ENCODE measurements at regions not wholly inside any gene's neighbourhood (a gene's known extent, or its start where the extent isn't known, plus 50 kb on each side); places are given as distances from the start of the nearest gene placed in this dataset.

DNA sequence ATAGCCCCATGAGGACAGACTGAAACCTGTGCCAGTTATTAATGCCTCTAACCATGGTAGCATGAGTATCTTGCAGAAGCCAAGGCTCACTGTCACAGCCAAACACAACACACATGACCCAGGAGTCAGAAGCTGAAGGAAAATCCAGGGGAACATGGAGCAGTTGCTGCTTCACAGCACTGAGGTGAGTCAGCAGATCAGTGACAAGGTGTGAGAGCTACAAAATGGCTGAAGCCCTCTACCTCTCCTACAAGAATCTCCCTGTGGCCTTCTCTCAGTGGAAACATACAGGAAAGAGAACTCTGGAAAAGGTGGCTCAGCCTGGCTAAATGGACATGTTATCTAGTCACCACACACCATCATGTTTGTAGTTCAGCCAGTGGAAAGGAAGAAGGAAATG is 93.5 kb downstream of the NAB1 start:
- H3K27ac Mint-ChIP-seq (ENCODE audit: unreplicated experiment), result no peak overlapping the region

DNA sequence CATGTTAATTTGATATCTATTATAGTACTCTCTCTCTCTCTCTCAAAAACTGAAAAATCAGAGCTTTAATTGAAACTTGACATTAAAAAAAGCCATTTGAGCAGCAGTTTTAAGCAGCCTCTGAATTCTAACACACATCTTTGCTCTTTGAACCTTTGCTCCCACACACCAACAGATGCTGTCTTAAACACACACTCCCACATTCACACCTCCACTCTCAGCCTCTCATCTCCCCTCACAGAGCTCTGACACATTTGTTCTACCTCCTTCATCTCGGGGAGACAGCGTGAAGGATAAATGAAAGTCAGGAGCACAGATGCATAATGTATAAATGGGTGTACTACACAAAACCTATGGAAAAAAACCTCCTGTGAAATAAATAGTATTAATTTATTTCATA is 95.2 kb downstream of the NAB1 start:
- Mint-ChIP-seq H3K27ac (ENCODE audit: unreplicated experiment) (no peak overlapping the region), H3K36me3 (ENCODE audit: low read depth, unreplicated experiment) (peaks cover 2% of the 10 kb centered on the region), H3K4me1 (ENCODE audit: low read depth, unreplicated experiment) (peaks cover 9% of the 10 kb centered on the region), H3K4me3 (ENCODE audit: unreplicated experiment) (no peak overlapping the region), H3K27me3 (ENCODE audit: low read depth, unreplicated experiment) (no peaks in the 10 kb centered on the region), H3K9me3 (ENCODE audit: unreplicated experiment) (peaks cover 3% of the 10 kb centered on the region)
- H3K4me1 ChIP-seq (ENCODE audit: insufficient read depth, low read length), result no peaks in the 10 kb centered on the region
- H3K36me3 ChIP-seq (ENCODE audit: insufficient read depth, low read length), result no peaks in the 10 kb centered on the region
- H3K9me3 ChIP-seq (ENCODE audit: insufficient read depth, low read depth, low read length), result no peaks in the 10 kb centered on the region
- H3K27ac ChIP-seq (ENCODE audit: low read depth, low read length), result no peak overlapping the region
- H3K27me3 ChIP-seq (ENCODE audit: insufficient read depth, low read length), result no peaks in the 10 kb centered on the region
- H2AFZ ChIP-seq (ENCODE audit: low read depth, low read length), result no peak overlapping the region
- no peaks in the 10 kb centered on the region for H3K79me2 ChIP-seq (ENCODE audit: insufficient read depth, low read length)
- H3K9ac ChIP-seq (ENCODE audit: low read length), result no peak overlapping the region
- no peak overlapping the region for H3K4me2 ChIP-seq (ENCODE audit: low read length)
- FAIRE-seq (no peak), DNase-seq (ENCODE audit: low read depth) (no peak)
- H3K4me3 ChIP-seq (ENCODE audit: insufficient read depth, low read depth, low read length), result no peak overlapping the region
- TF ChIP-seq, protein P1, sequence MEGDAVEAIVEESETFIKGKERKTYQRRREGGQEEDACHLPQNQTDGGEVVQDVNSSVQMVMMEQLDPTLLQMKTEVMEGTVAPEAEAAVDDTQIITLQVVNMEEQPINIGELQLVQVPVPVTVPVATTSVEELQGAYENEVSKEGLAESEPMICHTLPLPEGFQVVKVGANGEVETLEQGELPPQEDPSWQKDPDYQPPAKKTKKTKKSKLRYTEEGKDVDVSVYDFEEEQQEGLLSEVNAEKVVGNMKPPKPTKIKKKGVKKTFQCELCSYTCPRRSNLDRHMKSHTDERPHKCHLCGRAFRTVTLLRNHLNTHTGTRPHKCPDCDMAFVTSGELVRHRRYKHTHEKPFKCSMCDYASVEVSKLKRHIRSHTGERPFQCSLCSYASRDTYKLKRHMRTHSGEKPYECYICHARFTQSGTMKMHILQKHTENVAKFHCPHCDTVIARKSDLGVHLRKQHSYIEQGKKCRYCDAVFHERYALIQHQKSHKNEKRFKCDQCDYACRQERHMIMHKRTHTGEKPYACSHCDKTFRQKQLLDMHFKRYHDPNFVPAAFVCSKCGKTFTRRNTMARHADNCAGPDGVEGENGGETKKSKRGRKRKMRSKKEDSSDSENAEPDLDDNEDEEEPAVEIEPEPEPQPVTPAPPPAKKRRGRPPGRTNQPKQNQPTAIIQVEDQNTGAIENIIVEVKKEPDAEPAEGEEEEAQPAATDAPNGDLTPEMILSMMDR (IDR thresholded peaks at IDR 0.05; ENCODE audit: insufficient read depth, low read depth, low read length), result no peak
- TF ChIP-seq EZH2 (IDR thresholded peaks at IDR 0.05; ENCODE audit: insufficient read depth, low read length), result no peak
- H4K20me1 ChIP-seq (ENCODE audit: insufficient read depth, low read length), result no peaks in the 10 kb centered on the region

More for the DNA sequence above, 93.5 kb downstream of the NAB1 start:
- no peak for TF ChIP-seq EZH2 (IDR thresholded peaks at IDR 0.05; ENCODE audit: insufficient read depth, low read length)
- TF ChIP-seq, protein P1 (IDR thresholded peaks at IDR 0.05; ENCODE audit: insufficient read depth, low read depth, low read length), result no peak
- peaks cover 7% of the 10 kb centered on the region for H3K4me1 Mint-ChIP-seq (ENCODE audit: low read depth, unreplicated experiment)
- Histone ChIP-seq H3K79me2 (ENCODE audit: insufficient read depth, low read length) (no peaks in the 10 kb centered on the region), H3K4me3 (ENCODE audit: insufficient read depth, low read depth, low read length) (no peak overlapping the region), H3K4me2 (ENCODE audit: low read length) (no peak overlapping the region), H3K9me3 (ENCODE audit: insufficient read depth, low read depth, low read length) (no peaks in the 10 kb centered on the region), H3K4me1 (ENCODE audit: insufficient read depth, low read length) (no peaks in the 10 kb centered on the region), H2AFZ (ENCODE audit: low read depth, low read length) (no peak overlapping the region), H3K36me3 (ENCODE audit: insufficient read depth, low read length) (no peaks in the 10 kb centered on the region), H3K27ac (ENCODE audit: low read depth, low read length) (no peak overlapping the region), H3K9ac (ENCODE audit: low read length) (no peak overlapping the region), H3K27me3 (ENCODE audit: insufficient read depth, low read length) (no peaks in the 10 kb centered on the region), H4K20me1 (ENCODE audit: insufficient read depth, low read length) (no peaks in the 10 kb centered on the region)
- peaks cover 2% of the 10 kb centered on the region for H3K36me3 Mint-ChIP-seq (ENCODE audit: low read depth, unreplicated experiment)
- no peaks in the 10 kb centered on the region for H3K27me3 Mint-ChIP-seq (ENCODE audit: low read depth, unreplicated experiment)
- DNase-seq (ENCODE audit: low read depth) (no peak), FAIRE-seq (no peak)
- H3K9me3 Mint-ChIP-seq (ENCODE audit: unreplicated experiment), result peaks cover 3% of the 10 kb centered on the region
- H3K4me3 Mint-ChIP-seq (ENCODE audit: unreplicated experiment), result no peak overlapping the region

DNA sequence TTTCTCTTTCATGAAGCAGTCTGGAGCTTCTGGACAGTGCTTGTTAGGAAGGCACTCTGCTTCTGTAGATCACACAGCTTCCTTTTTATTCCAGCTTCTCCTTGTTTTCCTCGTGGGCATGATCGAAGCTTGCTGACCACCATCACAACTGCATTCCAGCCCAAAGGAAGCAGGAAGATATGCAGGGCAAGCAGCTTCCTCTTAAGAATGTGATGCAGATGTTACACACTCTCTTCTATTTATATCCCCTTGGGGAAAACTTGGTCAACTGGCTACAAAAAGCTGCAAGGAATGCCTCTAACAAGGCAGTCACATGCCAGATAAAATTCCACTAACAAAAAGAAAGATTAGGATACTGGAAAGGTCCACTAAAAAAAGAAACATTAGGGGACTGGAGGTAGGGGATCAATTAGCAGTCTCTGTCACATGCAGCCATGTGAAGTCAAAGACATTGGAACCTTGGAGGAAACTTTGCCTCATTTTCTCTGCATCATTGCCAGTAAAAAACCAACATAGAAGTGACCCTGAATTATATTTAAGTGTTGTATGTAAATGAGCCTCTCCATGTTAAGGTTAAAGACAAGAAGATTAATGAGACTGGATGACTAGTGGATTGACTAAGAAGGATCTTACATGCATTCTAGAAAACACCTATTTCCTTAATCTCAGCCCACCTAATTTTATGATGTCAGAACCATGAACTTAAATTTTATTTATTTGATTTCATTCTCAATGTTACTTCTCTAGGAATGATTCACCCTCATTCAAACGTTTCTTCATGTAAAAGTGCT is 98.3 kb downstream of the NAB1 start:
- H3K4me1 Mint-ChIP-seq (ENCODE audit: low read depth, unreplicated experiment), result peaks cover 9% of the 10 kb centered on the region
- H3K4me3 ChIP-seq (ENCODE audit: insufficient read depth, low read depth, low read length), result no peak overlapping the region
- H3K36me3 ChIP-seq (ENCODE audit: insufficient read depth, low read length), result no peaks in the 10 kb centered on the region
- no peak overlapping the region for H3K4me3 Mint-ChIP-seq (ENCODE audit: unreplicated experiment)
- no peak overlapping the region for H3K27ac ChIP-seq (ENCODE audit: low read depth, low read length)
- TF ChIP-seq, protein P1 (IDR thresholded peaks at IDR 0.05; ENCODE audit: insufficient read depth, low read depth, low read length), result no peak
- TF ChIP-seq EZH2 (IDR thresholded peaks at IDR 0.05; ENCODE audit: insufficient read depth, low read length), result no peak
- FAIRE-seq, result peak; percentile 45
- peaks cover 2% of the 10 kb centered on the region for H3K36me3 Mint-ChIP-seq (ENCODE audit: low read depth, unreplicated experiment)
- H3K27me3 ChIP-seq (ENCODE audit: insufficient read depth, low read length), result no peaks in the 10 kb centered on the region
- H3K27me3 Mint-ChIP-seq (ENCODE audit: low read depth, unreplicated experiment), result no peaks in the 10 kb centered on the region
- no peaks in the 10 kb centered on the region for H3K4me1 ChIP-seq (ENCODE audit: insufficient read depth, low read length)
- no peaks in the 10 kb centered on the region for H3K79me2 ChIP-seq (ENCODE audit: insufficient read depth, low read length)
- peak; percentile 72 for DNase-seq (ENCODE audit: low read depth)
- H3K27ac Mint-ChIP-seq (ENCODE audit: unreplicated experiment), result peak overlapping the region; percentile 63
- no peak overlapping the region for H2AFZ ChIP-seq (ENCODE audit: low read depth, low read length)
- no peaks in the 10 kb centered on the region for H3K9me3 ChIP-seq (ENCODE audit: insufficient read depth, low read depth, low read length)
- H3K9me3 Mint-ChIP-seq (ENCODE audit: unreplicated experiment), result no peaks in the 10 kb centered on the region
- no peaks in the 10 kb centered on the region for H4K20me1 ChIP-seq (ENCODE audit: insufficient read depth, low read length)
- no peak overlapping the region for H3K9ac ChIP-seq (ENCODE audit: low read length)
- peak overlapping the region; percentile 21 for H3K4me2 ChIP-seq (ENCODE audit: low read length)
